NCI-H69 (cell line): ENCODE measurements at regions not wholly inside any gene's neighbourhood (a gene's known extent, or its start where the extent isn't known, plus 50 kb on each side); places are given as distances from the start of the nearest gene placed in this dataset.

Source experiments
- DNase-seq: peaks from one replicate; lab custom pipeline; 2025; lab: John Stamatoyannopoulos, UW

GRCh38 chr9:99590410-99590809 is 231.3 kb upstream of the NR4A3 start:
- DNase-seq = no peak

DNA sequence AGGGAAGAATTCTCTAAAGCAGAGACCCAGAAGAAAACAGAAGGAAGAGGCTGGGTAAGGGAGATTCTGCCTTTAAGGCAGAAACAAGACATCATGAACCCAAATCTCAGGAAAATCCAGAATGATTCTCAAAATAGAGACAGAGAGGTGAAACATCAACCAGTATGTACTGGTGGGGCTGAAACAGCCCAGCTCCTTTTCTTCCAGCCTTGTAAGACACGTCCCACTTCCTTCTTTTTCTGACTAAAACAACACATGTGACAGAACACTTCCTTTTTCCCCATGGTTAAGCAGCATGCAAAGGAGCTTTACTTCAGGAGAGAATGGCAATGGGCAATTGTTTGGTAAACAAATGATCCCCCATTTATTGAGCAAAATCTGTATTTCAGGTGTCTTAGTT is 230.8 kb upstream of the NR4A3 start:
- no peak for DNase-seq

GRCh38 chr9:99591770-99592169 is 229.9 kb upstream of the NR4A3 start:
- DNase-seq = no peak

DNA sequence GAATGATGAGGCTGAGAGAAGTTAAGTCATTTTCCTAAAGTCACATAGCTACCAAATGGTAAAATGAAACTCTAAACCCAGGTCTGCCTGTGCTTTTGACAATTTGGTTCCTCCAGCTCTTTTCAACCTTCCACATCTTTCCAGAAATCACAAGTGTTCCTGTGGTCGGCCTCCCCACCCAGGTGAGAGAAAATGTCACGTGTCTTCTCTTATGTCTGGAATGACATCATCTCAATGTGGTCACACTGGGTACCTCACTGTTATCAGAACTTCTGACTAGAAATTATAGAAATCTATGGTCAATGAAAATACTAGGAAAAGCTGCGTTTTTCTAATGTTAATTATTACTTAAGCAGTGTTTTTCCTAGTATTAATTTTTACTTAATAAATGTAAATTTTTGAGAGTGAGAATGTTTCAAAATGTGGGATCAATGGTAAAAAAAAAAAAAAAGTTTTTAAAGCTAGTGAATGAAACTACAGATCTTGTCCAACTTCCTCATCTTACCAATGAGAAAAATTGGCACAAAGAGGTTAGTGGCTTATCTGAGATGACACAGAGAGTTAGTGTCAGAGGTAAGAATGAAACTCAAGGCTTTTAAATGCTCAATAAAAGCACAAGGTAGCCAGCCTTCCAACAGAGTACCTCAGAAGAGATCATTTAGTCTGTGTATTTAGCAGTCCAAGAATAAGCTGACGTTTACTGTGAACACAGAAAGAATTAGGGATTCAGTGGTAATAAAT is 228.7 kb upstream of the NR4A3 start:
- peak; percentile 26 for DNase-seq

DNA sequence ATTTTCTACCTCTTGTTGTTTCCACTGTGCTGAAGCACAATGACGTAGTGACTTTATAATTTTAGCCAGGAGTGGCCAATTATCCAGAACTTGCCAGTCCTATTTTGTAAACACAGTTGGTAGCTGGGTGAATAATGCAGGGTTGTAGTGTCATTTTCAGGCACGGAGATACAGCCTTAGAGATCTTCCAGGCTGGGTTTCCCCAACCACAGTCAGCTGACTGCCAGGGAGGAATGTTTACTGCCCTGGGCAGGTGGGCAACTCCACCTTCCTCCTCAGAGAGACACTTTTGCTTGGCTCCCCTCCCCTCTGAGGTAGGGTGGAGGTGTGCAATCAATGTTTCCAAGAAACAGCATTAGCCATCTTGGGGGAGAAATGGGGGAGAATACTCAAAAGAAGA is 228.1 kb upstream of the NR4A3 start:
- peak; percentile 78 for DNase-seq

GRCh38 chr9:99594056-99594780 is 227.5 kb upstream of the NR4A3 start:
- no peak for DNase-seq

- DNase-seq = no peak
Measured at GRCh38 chr9:99595796-99596195, 225.9 kb upstream of the NR4A3 start.

GRCh38 chr9:99601571-99602111 is 220.0 kb upstream of the NR4A3 start:
- DNase-seq = peak; percentile 90

DNA sequence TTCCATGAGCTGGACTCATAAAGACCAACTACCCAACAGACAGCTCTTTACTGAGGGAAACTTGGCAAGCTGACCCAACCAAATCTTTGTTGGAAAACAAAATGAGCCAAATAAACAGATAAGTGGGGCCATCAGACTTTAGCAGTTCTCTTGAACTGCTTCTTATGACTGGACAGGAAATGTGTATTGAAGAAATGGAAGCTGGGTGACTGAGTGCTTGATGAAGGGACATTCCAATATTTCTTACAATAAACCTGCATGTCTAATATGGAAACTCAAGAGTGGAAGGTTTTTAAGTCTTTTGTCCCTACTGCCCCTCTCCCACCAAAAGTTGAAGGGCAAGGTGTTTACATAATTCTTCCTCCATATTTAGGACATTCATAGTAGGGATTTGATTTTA is 218.8 kb upstream of the NR4A3 start:
- no peak for DNase-seq

DNA sequence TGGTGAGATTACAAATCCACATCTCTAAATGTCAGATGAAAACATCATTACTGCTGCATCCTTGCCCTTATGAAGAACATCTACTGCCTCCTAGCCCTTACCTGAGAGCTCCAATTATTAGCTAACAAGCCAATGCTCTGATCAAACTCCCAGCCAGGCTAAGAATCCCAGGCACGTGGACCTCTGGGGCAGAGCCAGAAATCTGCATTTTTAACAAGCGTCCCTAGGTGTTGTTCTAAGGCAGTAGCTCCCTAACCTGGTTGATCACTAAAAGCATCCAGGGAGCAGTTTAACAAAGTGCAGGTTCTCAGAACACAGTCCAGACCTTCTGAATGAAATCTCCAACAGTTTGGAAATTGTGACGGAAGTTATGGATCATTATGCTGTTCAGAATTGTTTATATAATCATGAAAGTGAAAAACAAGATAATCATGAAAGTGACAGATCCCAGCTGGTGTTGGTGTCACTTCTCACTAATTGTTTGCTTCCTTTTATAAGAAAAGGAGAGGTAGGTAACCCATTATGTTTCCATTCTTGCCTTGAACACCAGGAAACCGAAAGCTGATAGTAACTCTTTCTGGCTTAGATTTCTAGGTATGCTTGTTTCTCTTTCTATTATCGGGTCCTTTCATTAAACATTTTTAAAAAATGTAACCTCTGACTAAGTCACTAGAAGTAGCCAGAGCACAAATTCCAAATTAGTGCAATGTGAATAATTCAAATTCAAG is 216.5 kb upstream of the NR4A3 start:
- peak; percentile 31 for DNase-seq

GRCh38 chr9:99606296-99606695 is 215.4 kb upstream of the NR4A3 start:
- DNase-seq = peak; percentile 52

- peak; percentile 95 for DNase-seq
Measured at GRCh38 chr9:99606957-99607356, 214.7 kb upstream of the NR4A3 start.

DNA sequence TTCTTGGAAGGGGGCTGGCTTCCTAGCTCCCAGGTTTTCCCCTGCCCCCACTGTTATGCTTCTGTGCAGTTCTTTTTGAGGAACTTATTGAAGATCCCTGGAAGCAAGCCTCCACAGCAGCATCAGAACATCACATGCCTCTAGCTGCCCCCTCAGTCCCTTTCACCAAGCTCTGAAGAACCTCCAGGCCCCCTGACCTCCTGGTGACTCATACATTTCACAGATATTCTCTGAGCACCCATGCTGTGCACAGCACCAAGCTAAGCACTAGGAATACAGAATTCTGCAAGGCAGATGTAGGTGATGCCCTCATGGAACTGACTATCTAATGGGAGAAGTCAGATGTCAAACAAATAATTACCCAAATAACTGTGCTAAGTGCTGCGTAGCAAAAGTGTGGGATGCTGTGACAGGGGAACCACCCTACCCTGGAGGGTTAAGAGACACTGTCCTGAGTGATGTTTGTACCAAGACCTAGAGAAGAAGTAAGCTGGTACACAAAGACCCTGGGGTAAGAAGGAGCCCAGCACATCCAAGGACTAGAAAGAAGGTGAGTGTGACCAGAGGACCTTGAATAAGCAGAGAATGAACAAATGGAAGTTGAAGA is 213.7 kb upstream of the NR4A3 start:
- peak; percentile 85 for DNase-seq

- no peak for DNase-seq
Measured at GRCh38 chr9:99614341-99614740, 207.3 kb upstream of the NR4A3 start.

GRCh38 chr9:99621040-99621439 is 200.6 kb upstream of the NR4A3 start:
- no peak for DNase-seq

GRCh38 chr9:99622679-99623078 is 199.0 kb upstream of the NR4A3 start:
- no peak for DNase-seq

GRCh38 chr9:99623780-99624364 is 197.8 kb upstream of the NR4A3 start:
- DNase-seq = no peak

GRCh38 chr9:99624499-99625233 is 197.0 kb upstream of the NR4A3 start:
- no peak for DNase-seq

DNA sequence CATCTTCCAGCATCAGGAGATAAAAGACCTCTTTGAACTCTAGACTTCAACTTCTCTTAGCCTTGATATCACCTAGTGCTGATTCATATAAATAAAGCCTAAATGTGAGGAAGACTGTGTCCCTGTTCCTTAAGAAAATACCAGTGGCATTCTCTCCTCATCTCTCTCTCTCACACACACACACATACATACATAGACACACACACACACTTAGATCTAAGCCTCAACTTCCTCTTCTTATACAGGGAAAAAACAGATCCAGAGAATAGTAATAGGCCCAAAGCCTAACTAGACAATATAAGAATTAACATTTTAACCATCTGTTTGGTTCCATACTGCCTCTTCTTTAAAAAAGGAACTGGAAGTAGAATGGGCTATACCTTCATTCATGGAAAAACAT is 195.3 kb upstream of the NR4A3 start:
- no peak for DNase-seq

DNA sequence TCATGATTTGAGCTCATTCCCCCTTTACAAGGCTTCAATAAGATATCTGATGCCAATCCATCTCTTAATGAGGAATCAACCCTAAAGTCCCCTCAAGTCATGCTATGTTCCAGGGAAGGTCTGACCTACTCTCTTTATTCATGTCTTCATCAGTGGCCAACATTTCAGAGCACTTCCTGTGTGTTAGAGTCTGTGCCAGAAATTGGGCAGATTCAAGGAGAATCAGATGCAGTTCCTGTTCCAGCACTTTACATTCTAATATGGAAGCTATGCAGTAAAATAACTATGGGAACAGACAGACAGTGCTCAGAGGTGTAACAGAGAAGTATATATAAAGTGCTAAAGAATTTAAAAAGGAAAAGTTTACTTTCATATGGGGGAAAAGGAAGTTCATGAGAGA is 193.4 kb upstream of the NR4A3 start:
- DNase-seq = no peak
